LNCAP (cell line): ENCODE measurements at regions not wholly inside any gene's neighbourhood (a gene's known extent, or its start where the extent isn't known, plus 50 kb on each side); places are given as distances from the start of the nearest gene placed in this dataset.
A peak's percentile ranks its signal among the peaks of the same experiment; 100 is the strongest.

ENCODE experiments used
- CTCF ChIP-seq: fragments of 450-650 bp; IDR thresholded peaks from 2 replicates; pipeline ENCODE4 v1.5.1; 2017; ENCODE audit warnings: mild to moderate bottlenecking

GRCh38 chr12:46073321-46073720 lies 82.9 kb upstream of the SCAF11 start:
- TF ChIP-seq CTCF: no peak

- TF ChIP-seq CTCF: peak; percentile 98
Measured at GRCh38 chr12:46071769-46072624, 81.6 kb upstream of the SCAF11 start.

GRCh38 chr12:46071335-46071734 lies 81.0 kb upstream of the SCAF11 start:
- no peak for TF ChIP-seq CTCF

GRCh38 chr12:46067094-46067493 lies 76.7 kb upstream of the SCAF11 start:
- TF ChIP-seq CTCF: no peak

DNA sequence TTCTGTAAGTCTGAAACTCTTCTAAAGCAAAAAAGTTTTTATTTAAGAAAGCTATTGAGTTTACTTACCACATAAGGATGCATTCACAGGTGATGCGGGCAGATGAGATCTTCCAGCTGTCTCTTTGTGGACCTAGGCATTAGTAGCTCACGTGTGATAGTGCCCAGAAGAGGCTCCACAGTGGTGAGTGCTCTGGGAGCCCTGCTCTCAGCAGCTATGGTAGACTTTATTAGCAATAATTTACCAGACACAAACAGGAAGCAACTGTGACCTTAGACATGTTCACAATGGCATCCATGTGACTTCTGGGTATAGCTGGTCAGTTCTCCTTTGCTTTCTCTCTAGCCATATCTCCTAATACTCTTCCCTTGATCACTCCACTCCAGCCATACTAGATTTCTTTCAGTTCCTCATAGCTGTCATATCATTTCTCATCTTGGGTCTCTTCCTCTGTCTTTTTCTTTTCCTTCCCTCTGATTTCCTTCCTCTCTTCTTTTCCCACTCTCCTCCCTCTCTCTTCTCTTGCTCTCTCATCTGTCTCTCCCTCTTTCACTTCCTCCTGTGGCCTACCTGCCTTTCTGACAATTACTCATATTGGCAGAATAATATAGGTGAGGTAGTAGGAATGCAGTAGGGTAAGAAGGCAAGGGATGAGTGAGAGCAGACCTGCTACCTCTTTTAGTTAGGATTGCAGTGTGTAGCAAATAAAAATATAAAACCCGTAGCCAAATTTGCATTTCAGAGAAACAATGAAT lies 75.2 kb upstream of the SCAF11 start:
- no peak for TF ChIP-seq CTCF

GRCh38 chr12:46064548-46064947 lies 74.2 kb upstream of the SCAF11 start:
- no peak for TF ChIP-seq CTCF

DNA sequence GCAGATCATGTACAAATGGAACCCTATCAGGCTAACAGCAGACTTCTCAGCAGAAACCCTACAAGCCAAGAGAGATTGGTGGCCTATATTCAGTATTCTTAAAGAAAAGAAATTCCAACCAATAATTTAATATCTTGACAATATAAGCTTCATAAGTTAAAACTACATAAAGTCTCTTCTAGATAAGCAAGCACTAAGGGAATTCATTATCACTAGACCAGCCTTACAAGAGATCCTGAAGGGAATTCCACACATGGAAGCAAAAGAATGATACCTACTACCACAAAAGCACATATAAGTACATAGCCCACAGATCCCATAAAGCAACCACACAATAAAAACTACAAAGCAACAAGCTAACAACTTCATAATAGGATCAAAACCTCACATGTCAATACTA lies 60.4 kb upstream of the SCAF11 start:
- no peak for TF ChIP-seq CTCF
